Activated T-helper 2 cell treated with anti-CD3 and anti-CD28 coated beads, Interferon-gamma antibody, Interleukin-2, Interleukin-4, amounts not matched to agents 10 μg/mL and 5 μg/mL and 100 μg/mL, durations not matched to agents 14 hours and 24 hours and 36 hours (primary cell): ENCODE measurements at regions not wholly inside any gene's neighbourhood (a gene's known extent, or its start where the extent isn't known, plus 50 kb on each side); places are given as distances from the start of the nearest gene placed in this dataset.

Source experiments
- DNase-seq: peaks from one replicate; pipeline ENCODE4 v3.0.0; 2021; ENCODE audit warnings: low spot score
- H3K27ac Mint-ChIP-seq: one replicate; pipeline ENCODE4 v1.8.0; 2021; ENCODE audit warnings: mixed read lengths
- H3K27me3 Mint-ChIP-seq: one replicate; pipeline ENCODE4 v1.8.0; 2021; ENCODE audit warnings: low read depth, mixed read lengths
- H3K36me3 Mint-ChIP-seq: one replicate; pipeline ENCODE4 v1.8.0; 2021; ENCODE audit warnings: low read depth, mixed read lengths
- H3K4me1 Mint-ChIP-seq: one replicate; pipeline ENCODE4 v1.8.0; 2021; ENCODE audit warnings: low read depth, mixed read lengths
- H3K4me3 Mint-ChIP-seq: one replicate; pipeline ENCODE4 v1.8.0; 2021; ENCODE audit warnings: low read depth, mild to moderate bottlenecking, moderate library complexity, mixed read lengths
- H3K9me3 Mint-ChIP-seq: one replicate; pipeline ENCODE4 v1.8.0; 2021; ENCODE audit warnings: mixed read lengths
- intact Hi-C: fragments of 100-400 bp; cut with micrococcal nuclease; formaldehyde crosslinking; loops from one replicate; pipeline ENCODE4 v1.15.1; 2023

DNA sequence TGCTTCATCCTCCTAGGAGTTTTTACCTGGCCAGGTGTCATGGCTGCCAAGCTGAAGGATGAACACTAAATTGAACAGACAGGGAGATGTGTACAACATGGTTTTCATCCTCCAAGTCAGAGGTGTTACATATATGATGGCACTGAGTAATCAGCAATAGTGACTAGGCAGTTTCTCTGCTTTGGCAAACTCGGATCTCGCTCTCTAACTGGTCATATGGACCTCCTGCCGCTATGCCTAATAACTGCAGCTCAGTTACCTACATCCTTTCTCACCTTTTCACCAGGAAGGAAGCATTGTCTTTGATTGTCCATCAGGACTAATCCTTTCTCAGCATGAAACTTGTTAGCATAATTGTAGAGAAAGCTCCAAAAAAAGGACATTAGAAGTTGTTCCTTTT lies 175.9 kb upstream of the PLSCR5 start:
- Mint-ChIP-seq H3K4me1 (no peaks in the 10 kb centered on the region), H3K4me3 (no peak overlapping the region), H3K27me3 (no peaks in the 10 kb centered on the region), H3K9me3 (no peaks in the 10 kb centered on the region), H3K36me3 (no peaks in the 10 kb centered on the region), H3K27ac (no peak overlapping the region)
- no peak for DNase-seq
- intact Hi-C loops = no loop called here

DNA sequence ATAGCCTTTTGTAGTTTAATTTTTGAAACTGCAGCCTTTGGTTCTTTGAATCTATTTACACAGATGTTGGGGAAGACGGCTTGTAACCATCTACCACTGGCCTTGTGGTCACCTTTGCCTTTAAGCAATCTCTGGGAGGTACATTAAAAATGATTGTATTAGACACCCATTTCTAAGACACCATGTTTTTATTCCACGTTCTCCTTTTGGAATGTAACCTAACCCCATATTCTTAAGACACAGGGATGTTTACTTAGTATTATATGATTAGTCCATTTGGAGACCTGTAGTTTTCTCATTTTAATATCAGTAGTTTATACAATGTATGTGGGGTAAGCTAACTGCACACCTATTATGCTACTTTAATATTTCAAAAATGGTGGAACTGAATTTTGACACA lies 175.1 kb upstream of the PLSCR5 start:
- Mint-ChIP-seq H3K27ac (no peak overlapping the region), H3K4me1 (no peaks in the 10 kb centered on the region), H3K27me3 (no peaks in the 10 kb centered on the region), H3K36me3 (no peaks in the 10 kb centered on the region), H3K9me3 (no peaks in the 10 kb centered on the region), H3K4me3 (no peak overlapping the region)
- intact Hi-C loops = no loop called here
- no peak for DNase-seq

DNA sequence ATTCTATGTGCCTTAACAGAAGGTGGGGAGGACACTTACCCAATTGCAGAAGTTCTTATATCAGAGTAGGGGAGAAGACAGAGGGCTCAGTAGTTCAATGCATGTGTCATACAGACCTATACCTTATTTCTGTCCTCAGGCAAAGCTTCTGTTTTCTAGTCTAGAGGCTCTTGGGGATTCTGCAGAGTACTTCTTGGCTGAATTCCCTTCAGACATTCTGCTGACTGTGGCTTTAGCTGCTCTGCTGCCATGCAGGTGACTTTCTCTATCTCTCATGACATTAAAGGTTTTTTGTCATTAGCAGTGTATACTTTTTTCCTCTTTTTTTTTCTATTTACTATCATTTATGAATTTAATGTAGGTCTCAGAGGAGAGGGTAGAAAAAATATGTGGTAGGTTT lies 172.8 kb upstream of the PLSCR5 start:
- Mint-ChIP-seq H3K9me3 (no peaks in the 10 kb centered on the region), H3K27ac (no peak overlapping the region), H3K36me3 (no peaks in the 10 kb centered on the region), H3K4me1 (no peaks in the 10 kb centered on the region), H3K27me3 (no peaks in the 10 kb centered on the region), H3K4me3 (no peak overlapping the region)
- intact Hi-C loops = no loop called here
- no peak for DNase-seq

DNA sequence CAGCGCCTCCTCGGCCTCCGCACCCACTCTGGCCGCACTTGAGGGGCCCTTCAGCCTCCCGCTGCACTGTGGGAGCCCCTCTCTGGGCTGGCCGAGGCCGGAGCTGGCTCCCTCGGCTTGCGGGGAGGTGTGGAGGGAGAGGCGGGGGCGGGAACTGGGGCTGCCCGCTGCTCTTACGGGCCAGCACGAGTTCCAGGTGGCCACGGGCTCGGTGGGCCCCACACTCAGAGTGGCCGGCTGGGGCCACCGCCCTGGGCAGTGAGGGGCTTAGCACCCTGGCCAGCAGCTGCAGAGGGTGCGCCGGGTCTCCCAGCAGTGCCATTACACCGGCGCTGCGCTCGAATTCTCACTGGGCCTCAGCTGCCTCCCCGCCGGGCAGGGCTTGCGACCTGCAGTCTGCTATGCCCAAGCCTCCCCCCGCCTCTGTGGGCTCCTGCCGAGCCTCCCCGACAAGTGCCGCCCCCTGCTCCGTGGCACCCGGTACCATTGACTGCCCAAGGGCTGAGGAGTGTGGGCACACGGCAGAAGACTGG lies 167.1 kb upstream of the PLSCR5 start:
- H3K4me3 Mint-ChIP-seq = no peak overlapping the region
- no peaks in the 10 kb centered on the region for H3K27me3 Mint-ChIP-seq
- no peak for DNase-seq
- no peak overlapping the region for H3K27ac Mint-ChIP-seq
- no peaks in the 10 kb centered on the region for H3K36me3 Mint-ChIP-seq
- intact Hi-C loops = no loop called here
- no peaks in the 10 kb centered on the region for H3K4me1 Mint-ChIP-seq
- peaks cover 5% of the 10 kb centered on the region for H3K9me3 Mint-ChIP-seq

DNA sequence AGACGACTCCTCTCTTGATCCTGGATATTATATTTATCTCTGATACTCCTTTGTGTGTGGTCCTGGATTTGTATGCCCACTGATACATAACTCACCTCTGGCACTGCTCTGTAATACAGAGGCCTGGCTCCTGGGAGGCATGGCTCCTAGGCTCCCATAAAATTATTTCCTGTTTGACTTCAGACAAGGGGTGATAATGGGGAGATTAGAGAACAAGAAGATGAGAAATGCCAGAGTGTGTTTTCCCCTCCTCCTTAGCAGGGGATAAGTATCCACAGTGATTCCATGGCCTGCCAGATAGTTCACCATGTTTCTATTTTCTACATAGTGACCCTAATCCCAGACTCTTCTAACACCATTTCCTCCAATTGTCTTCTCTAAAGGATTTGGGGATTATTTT lies 165.7 kb upstream of the PLSCR5 start:
- H3K4me3 Mint-ChIP-seq = no peak overlapping the region
- no peaks in the 10 kb centered on the region for H3K4me1 Mint-ChIP-seq
- no peaks in the 10 kb centered on the region for H3K27me3 Mint-ChIP-seq
- H3K36me3 Mint-ChIP-seq = no peaks in the 10 kb centered on the region
- intact Hi-C loops = no loop called here
- no peak overlapping the region for H3K27ac Mint-ChIP-seq
- peaks cover 5% of the 10 kb centered on the region for H3K9me3 Mint-ChIP-seq
- no peak for DNase-seq

DNA sequence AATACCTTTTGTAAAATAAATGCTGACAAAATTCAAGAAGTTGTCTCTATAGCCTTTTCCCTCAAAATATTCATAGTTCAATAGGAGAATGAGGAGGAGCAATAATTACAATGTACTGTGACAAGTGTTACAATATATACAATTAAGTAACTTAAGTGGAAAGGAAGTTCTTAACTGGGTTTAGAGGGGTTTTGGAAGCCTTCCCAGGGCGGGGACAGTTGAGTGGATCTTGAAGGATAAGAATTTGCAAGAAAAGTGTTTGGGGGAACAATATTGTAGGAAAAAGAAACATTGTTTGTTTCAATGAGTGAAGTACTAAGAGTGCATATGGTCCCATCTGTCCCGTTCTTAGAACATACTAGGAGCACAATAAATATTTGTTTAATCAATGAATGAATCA lies 165.2 kb upstream of the PLSCR5 start:
- Mint-ChIP-seq H3K4me3 (no peak overlapping the region), H3K9me3 (peaks cover 5% of the 10 kb centered on the region), H3K36me3 (no peaks in the 10 kb centered on the region), H3K27me3 (no peaks in the 10 kb centered on the region), H3K27ac (no peak overlapping the region), H3K4me1 (no peaks in the 10 kb centered on the region)
- intact Hi-C loops = no loop called here
- DNase-seq = no peak

DNA sequence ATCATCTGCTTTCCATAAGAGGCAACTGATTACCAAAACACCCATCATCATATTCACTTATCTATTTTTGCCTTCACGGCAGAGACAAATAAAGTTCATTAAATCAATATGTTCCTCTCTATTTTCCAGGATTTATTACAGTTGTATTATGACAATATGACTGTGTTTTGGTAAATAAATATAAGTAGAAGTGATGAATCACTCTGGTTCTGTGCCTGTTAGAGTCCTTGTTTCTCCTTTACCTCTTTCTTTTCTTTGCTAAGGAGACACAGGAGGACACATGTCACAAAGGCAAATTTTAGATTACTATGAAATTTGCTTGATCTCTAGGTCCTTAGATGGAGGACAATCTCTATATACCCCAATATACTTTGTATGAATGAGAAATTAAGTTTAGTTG lies 152.6 kb upstream of the PLSCR5 start:
- no peak overlapping the region for H3K4me3 Mint-ChIP-seq
- H3K4me1 Mint-ChIP-seq = no peaks in the 10 kb centered on the region
- DNase-seq = no peak
- H3K27me3 Mint-ChIP-seq = no peaks in the 10 kb centered on the region
- H3K9me3 Mint-ChIP-seq = no peaks in the 10 kb centered on the region
- no peaks in the 10 kb centered on the region for H3K36me3 Mint-ChIP-seq
- no peak overlapping the region for H3K27ac Mint-ChIP-seq
- intact Hi-C loops = no loop called here

DNA sequence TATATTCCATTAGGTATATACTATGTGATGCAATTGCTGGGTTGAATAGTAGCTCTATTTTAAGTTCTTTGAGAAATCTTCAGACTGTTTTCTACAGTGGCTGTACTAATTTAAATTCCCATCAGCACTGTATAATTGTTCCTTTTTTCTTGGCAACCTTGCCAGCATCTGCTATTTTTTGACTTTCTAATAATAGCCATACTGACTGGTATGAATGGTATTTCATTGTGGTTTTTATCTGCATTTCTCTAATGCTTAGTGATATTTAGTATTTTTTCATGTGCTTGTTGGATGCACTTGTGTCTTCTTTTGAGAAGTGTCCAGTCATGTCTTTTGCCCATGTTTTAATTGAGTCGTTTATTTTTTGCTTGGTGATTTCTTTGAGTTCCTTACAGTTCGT lies 145.1 kb upstream of the PLSCR5 start:
- H3K4me1 Mint-ChIP-seq = no peaks in the 10 kb centered on the region
- no peaks in the 10 kb centered on the region for H3K9me3 Mint-ChIP-seq

DNA sequence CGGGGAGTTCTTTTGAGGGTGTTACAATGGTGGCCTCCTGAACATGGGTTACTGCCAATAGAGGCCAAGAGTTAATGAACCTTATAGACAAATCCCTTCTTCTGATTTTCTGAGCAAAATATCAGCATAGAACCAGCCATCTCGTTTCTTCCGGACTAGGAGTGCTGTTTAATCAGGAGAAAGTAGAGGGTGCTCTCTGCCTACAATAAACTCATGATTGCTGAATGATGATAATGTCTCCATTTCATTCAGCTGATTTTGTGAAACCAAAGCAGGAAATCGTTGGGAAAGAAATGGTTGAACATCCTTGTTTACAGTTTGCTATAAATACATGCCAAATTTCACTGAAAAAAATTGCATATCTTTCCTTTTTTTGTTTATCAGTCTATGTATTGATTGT lies 142.8 kb upstream of the PLSCR5 start:
- Mint-ChIP-seq H3K9me3 (no peaks in the 10 kb centered on the region), H3K4me1 (no peaks in the 10 kb centered on the region), H3K27me3 (no peaks in the 10 kb centered on the region), H3K4me3 (no peak overlapping the region), H3K27ac (no peak overlapping the region), H3K36me3 (no peaks in the 10 kb centered on the region)
- intact Hi-C loops = no loop called here
- no peak for DNase-seq

More for the DNA sequence above, 145.1 kb upstream of the PLSCR5 start:
- Mint-ChIP-seq H3K27ac (no peak overlapping the region), H3K36me3 (no peaks in the 10 kb centered on the region), H3K4me3 (no peak overlapping the region), H3K27me3 (no peaks in the 10 kb centered on the region)
- DNase-seq = no peak
- intact Hi-C loops = no loop called here

DNA sequence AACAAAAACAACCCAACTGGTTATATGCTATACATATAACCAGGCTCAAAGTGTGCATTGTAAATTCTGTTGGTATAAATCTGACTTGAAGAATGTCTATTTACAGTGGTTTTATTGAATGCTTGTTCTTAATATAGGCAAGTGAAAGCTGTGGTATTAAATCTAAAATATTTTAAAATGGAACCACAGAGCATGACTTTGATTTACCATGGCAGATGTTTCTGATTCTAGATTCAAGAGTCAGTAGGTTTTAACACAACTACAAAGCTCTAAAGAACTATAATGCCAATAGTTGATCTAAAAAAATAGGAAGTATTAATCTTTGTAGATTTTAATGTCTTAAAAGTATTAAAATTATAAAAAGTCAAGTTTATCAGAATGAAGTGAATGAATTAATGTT lies 141.9 kb upstream of the PLSCR5 start:
- Mint-ChIP-seq H3K36me3 (no peaks in the 10 kb centered on the region), H3K27me3 (no peaks in the 10 kb centered on the region), H3K4me3 (no peak overlapping the region), H3K27ac (no peak overlapping the region), H3K9me3 (no peaks in the 10 kb centered on the region), H3K4me1 (no peaks in the 10 kb centered on the region)
- DNase-seq = no peak
- intact Hi-C loops = no loop called here

DNA sequence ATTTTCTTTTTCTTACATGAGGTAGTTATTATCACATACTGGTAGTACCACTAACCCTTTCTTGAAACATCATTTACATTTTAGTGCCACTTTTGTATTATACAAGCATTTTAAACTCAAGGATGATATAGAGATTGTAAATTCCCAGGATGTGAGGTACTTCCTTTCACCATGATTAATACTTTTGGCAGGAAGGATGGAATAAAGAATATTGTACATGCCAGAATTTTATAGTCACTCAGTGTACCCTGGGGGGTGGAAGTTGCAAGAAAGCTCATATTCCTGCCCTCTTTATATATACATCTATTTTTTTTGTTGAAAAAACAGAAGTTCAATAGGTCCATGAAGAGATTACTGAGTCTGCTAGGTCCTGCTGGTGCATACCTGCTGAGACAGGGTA lies 141.0 kb upstream of the PLSCR5 start:
- intact Hi-C loops = no loop called here
- no peak for DNase-seq
- H3K27ac Mint-ChIP-seq = no peak overlapping the region
- no peaks in the 10 kb centered on the region for H3K4me1 Mint-ChIP-seq
- H3K36me3 Mint-ChIP-seq = no peaks in the 10 kb centered on the region
- H3K27me3 Mint-ChIP-seq = no peaks in the 10 kb centered on the region
- H3K4me3 Mint-ChIP-seq = no peak overlapping the region
- no peaks in the 10 kb centered on the region for H3K9me3 Mint-ChIP-seq

DNA sequence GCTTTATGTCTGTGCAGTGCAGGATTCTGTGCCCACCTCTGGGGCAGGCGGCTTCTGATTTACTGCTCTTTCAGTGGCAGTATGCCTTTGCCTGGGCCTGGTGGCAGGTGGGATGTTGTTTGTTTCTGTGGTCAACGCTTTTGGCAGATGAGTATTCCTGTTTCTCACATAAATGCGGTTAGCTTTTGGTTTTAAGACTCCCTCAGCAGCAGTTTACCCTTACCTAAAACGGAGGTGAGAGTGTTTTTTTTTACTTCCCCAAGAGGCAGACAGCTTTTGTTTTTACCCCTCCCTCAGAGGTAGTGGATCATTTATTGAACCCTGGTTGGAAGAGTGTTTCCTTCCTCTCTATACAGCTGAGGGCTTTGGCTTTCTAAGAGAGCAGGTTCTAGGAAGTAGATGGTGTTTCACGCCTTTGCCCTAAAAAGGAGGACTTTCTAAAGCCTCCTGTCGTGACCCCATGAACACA lies 134.1 kb upstream of the PLSCR5 start:
- no peak overlapping the region for H3K27ac Mint-ChIP-seq
- no peaks in the 10 kb centered on the region for H3K27me3 Mint-ChIP-seq
- DNase-seq = no peak
- H3K36me3 Mint-ChIP-seq = no peaks in the 10 kb centered on the region
- H3K9me3 Mint-ChIP-seq = peaks cover 5% of the 10 kb centered on the region
- no peak overlapping the region for H3K4me3 Mint-ChIP-seq
- intact Hi-C loops = no loop called here
- H3K4me1 Mint-ChIP-seq = no peaks in the 10 kb centered on the region

DNA sequence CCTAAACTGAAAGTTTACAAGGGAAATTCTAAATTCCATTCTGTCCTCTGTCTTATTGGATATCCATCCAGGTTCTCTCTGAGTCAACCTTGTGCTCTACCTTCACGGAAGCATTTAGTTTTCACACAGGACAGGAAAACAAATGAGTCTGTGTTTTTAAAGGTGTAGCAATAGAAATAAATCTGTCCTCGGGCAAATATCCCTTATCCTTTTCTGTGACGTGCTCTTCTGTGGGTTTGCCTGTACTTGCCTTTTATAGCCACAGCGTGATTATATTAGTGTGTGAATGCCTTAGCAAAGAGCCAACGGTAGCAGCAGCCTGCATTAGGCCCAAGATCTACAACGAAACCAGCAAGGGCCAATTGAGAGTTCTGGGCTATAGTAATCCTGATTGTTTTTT lies 127.2 kb upstream of the PLSCR5 start:
- H3K9me3 Mint-ChIP-seq = peaks cover 8% of the 10 kb centered on the region

DNA sequence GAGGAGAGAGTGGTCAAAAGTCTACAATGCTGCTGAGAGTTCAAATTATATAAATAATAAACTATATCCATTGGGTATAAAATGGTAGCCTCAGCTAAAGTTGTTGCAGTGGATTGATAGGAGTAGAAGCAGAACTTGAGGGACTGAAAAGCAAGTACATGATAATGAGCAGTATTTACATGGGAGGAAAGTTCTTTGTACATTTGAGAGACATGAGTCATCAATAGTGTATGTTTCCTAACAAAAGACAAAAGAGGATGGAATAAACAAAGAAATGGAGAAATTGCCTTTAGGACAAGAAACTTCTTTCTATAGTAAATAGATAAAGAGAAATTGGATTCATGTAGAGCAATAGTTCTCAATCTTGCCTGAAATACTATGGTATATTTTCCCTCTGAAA lies 110.0 kb upstream of the PLSCR5 start:
- H3K9me3 Mint-ChIP-seq = no peaks in the 10 kb centered on the region
- no peak overlapping the region for H3K27ac Mint-ChIP-seq
- intact Hi-C loops = no loop called here
- H3K36me3 Mint-ChIP-seq = no peaks in the 10 kb centered on the region
- no peaks in the 10 kb centered on the region for H3K4me1 Mint-ChIP-seq
- no peak for DNase-seq
- H3K27me3 Mint-ChIP-seq = no peaks in the 10 kb centered on the region
- no peak overlapping the region for H3K4me3 Mint-ChIP-seq

More for the DNA sequence above, 127.2 kb upstream of the PLSCR5 start:
- Mint-ChIP-seq H3K27ac (no peak overlapping the region), H3K4me1 (no peaks in the 10 kb centered on the region), H3K4me3 (no peak overlapping the region), H3K36me3 (no peaks in the 10 kb centered on the region), H3K27me3 (no peaks in the 10 kb centered on the region)
- intact Hi-C loops = no loop called here
- DNase-seq = no peak
